ENCODE measurements at regions not wholly inside any gene's neighbourhood (a gene's known extent, or its start where the extent isn't known, plus 50 kb on each side); places are given as distances from the start of the nearest gene placed in this dataset.

DNA sequence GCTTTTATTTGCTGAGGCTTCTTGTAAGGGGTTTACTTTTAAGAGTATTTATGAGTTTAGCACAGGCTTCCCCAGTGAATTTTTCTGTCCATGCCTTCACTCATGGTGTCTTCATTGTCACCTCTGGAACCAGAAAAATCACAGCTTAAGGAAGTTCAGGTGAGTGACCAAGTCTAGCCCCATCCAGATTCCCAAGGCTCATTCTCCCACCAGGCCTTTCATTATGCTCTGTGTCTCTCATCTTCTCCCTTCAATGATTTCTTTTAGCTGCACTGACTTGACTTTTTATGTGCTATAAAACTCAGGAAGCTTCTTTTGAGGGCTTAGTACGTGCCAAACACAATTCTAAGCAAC, 64.9 kb upstream of the NEDD9 start:
- peaks cover 11% of the 10 kb centered on the region for H3K9me3 ChIP-seq (ENCODE audit: control insufficient read depth, low read length)
- H3K18ac ChIP-seq (ENCODE audit: low read depth in 1 of 2, low read length in 2 of 2), result no peak overlapping the region
- no peak overlapping the region for H3K4ac ChIP-seq (ENCODE audit: low read depth in 1 of 2, low read length in 2 of 2)
- H3K27me3 ChIP-seq (ENCODE audit: control insufficient read depth in 1 of 2, insufficient read depth in 1 of 2, low read length in 2 of 2), result no peaks in the 10 kb centered on the region
- no peak overlapping the region for H3K9ac ChIP-seq (ENCODE audit: low read length)
- H3K79me1 ChIP-seq (replicated peaks; ENCODE audit: low read length, poor library complexity, severe bottlenecking), result no peaks in the 10 kb centered on the region
- H3K4me1 ChIP-seq (ENCODE audit: control insufficient read depth, insufficient read depth, low read depth, low read length), result peaks cover 12% of the 10 kb centered on the region
- no peak overlapping the region for H2BK12ac ChIP-seq (ENCODE audit: low read length in 2 of 2)
- H3K36me3 ChIP-seq (ENCODE audit: control insufficient read depth in 1 of 2, insufficient read depth in 2 of 2, low read depth in 1 of 2, low read length in 2 of 2), result no peaks in the 10 kb centered on the region
- H3K27ac ChIP-seq (ENCODE audit: low read length, poor library complexity, severe bottlenecking), result no peak overlapping the region
- H2BK5ac ChIP-seq (ENCODE audit: low read depth, low read length, poor library complexity, severe bottlenecking), result no peak overlapping the region
- no peak overlapping the region for H3K4me3 ChIP-seq (ENCODE audit: insufficient read depth in 1 of 2, low read depth in 1 of 2, low read length in 2 of 2)
- H4K8ac ChIP-seq (ENCODE audit: low read length), result no peak overlapping the region
- no peak overlapping the region for H2AFZ ChIP-seq (ENCODE audit: low read depth, low read length)
- H3K23ac ChIP-seq (ENCODE audit: low read length in 2 of 2), result no peak overlapping the region
- no CpG with 5 or more reads among the region's 1 CpG for WGBS
- H2BK120ac ChIP-seq (ENCODE audit: low read depth, low read length), result no peak overlapping the region
- no peak overlapping the region for H2BK15ac ChIP-seq (ENCODE audit: low read depth, poor library complexity, severe bottlenecking)
- DNase-seq, result no peak
- H3K14ac ChIP-seq (ENCODE audit: low read length in 2 of 2), result no peak overlapping the region
- H3K4me2 ChIP-seq (ENCODE audit: low read length, poor library complexity, severe bottlenecking), result no peak overlapping the region
- no peak overlapping the region for H2AK5ac ChIP-seq (ENCODE audit: low read length, severe bottlenecking)
- no peak overlapping the region for H4K91ac ChIP-seq (ENCODE audit: low read length)

DNA sequence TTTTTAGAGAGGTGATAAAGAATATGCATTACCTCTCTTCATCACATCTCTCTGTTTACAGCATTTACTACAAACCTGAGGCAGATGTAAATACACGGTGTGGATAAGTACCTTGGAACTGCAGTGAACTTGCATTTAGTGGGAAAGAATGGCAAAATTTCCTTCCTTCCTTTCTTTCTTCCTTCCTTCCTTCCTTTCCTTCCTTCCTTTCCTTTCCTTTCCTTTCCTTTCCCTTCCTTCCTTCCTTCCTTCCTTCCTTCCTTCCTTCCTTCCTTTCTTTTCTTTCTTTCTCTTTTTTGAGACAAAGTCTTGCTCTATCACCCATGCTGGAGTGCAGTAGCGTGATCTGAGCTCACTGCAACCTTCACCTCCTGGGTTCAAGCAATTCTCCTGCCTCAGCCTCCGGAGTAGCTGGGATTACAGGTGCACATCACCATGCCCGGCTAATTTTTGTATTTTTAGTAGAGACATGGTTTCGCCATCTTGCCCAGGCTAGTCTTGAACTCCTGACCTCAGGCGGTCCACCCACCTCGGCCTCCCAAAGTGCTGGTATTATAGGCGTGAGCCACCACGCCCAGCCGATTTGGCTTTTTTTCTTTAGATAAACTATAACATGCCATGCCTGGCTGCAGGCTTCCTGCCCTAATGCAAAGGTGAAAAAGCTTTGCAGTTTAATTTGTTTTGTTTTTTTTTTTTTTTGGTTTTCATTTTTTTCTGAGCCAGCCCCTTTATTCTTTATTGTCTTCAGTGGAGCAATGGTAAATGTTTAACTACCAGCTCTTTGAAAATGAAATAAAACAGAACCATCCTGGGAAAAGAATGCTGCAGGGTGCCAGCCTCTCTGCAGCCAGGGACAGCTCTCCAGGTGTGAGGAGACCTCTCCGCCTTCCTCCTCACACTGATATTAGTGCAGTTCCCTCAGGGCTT, 64.2 kb upstream of the NEDD9 start:
- no peak overlapping the region for H4K91ac ChIP-seq (ENCODE audit: low read length)
- H3K23ac ChIP-seq (ENCODE audit: low read length in 2 of 2), result no peak overlapping the region
- H3K4me1 ChIP-seq (ENCODE audit: control insufficient read depth, insufficient read depth, low read depth, low read length), result peaks cover 12% of the 10 kb centered on the region
- H3K79me1 ChIP-seq (replicated peaks; ENCODE audit: low read length, poor library complexity, severe bottlenecking), result no peaks in the 10 kb centered on the region
- H3K4ac ChIP-seq (ENCODE audit: low read depth in 1 of 2, low read length in 2 of 2), result no peak overlapping the region
- H2BK12ac ChIP-seq (ENCODE audit: low read length in 2 of 2), result no peak overlapping the region
- no peak overlapping the region for H3K27ac ChIP-seq (ENCODE audit: low read length, poor library complexity, severe bottlenecking)
- H3K9me3 ChIP-seq (ENCODE audit: control insufficient read depth, low read length), result peaks cover 11% of the 10 kb centered on the region
- no peak overlapping the region for H3K18ac ChIP-seq (ENCODE audit: low read depth in 1 of 2, low read length in 2 of 2)
- no peak overlapping the region for H4K8ac ChIP-seq (ENCODE audit: low read length)
- H3K4me2 ChIP-seq (ENCODE audit: low read length, poor library complexity, severe bottlenecking), result peak overlapping the region; percentile 33
- H3K9ac ChIP-seq (ENCODE audit: low read length), result no peak overlapping the region
- 97% methylated on average over 10 of the region's 11 CpGs for WGBS
- H2BK120ac ChIP-seq (ENCODE audit: low read depth, low read length), result no peak overlapping the region
- H2AFZ ChIP-seq (ENCODE audit: low read depth, low read length), result no peak overlapping the region
- H3K14ac ChIP-seq (ENCODE audit: low read length in 2 of 2), result no peak overlapping the region
- H2AK5ac ChIP-seq (ENCODE audit: low read length, severe bottlenecking), result no peak overlapping the region
- no peak for DNase-seq
- no peak overlapping the region for H2BK5ac ChIP-seq (ENCODE audit: low read depth, low read length, poor library complexity, severe bottlenecking)
- no peak overlapping the region for H2BK15ac ChIP-seq (ENCODE audit: low read depth, poor library complexity, severe bottlenecking)
- H3K36me3 ChIP-seq (ENCODE audit: control insufficient read depth in 1 of 2, insufficient read depth in 2 of 2, low read depth in 1 of 2, low read length in 2 of 2), result no peaks in the 10 kb centered on the region
- H3K27me3 ChIP-seq (ENCODE audit: control insufficient read depth in 1 of 2, insufficient read depth in 1 of 2, low read length in 2 of 2), result no peaks in the 10 kb centered on the region
- H3K4me3 ChIP-seq (ENCODE audit: insufficient read depth in 1 of 2, low read depth in 1 of 2, low read length in 2 of 2), result no peak overlapping the region

DNA sequence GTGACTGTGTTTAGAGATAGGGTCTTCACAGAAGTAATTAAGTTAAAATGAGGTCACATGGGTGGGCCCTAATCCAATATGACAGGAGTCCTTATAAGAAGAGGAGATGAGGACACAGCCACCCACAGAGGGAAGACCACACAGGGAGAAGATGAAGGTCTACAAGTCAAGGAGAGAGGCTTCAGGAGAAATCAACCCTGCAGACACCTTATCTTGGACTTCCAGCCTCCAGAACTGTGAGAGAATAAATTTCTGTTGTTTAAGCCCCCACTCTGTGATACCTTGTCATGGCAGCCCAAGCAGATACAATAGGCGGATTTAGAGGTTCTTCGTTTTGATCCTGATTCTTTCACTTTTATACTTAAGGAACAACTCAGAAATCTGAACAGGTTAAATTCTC, 63.5 kb upstream of the NEDD9 start:
- Histone ChIP-seq H3K4ac (ENCODE audit: low read depth in 1 of 2, low read length in 2 of 2) (no peak overlapping the region), H2BK12ac (ENCODE audit: low read length in 2 of 2) (no peak overlapping the region), H2BK120ac (ENCODE audit: low read depth, low read length) (no peak overlapping the region), H3K4me3 (ENCODE audit: insufficient read depth in 1 of 2, low read depth in 1 of 2, low read length in 2 of 2) (no peak overlapping the region), H3K27me3 (ENCODE audit: control insufficient read depth in 1 of 2, insufficient read depth in 1 of 2, low read length in 2 of 2) (no peaks in the 10 kb centered on the region), H3K14ac (ENCODE audit: low read length in 2 of 2) (no peak overlapping the region), H3K79me1 (replicated peaks; ENCODE audit: low read length, poor library complexity, severe bottlenecking) (no peaks in the 10 kb centered on the region), H2AFZ (ENCODE audit: low read depth, low read length) (no peak overlapping the region), H2BK15ac (ENCODE audit: low read depth, poor library complexity, severe bottlenecking) (no peak overlapping the region), H3K9me3 (ENCODE audit: control insufficient read depth, low read length) (peaks cover 11% of the 10 kb centered on the region), H3K23ac (ENCODE audit: low read length in 2 of 2) (no peak overlapping the region), H3K4me2 (ENCODE audit: low read length, poor library complexity, severe bottlenecking) (no peak overlapping the region), H3K27ac (ENCODE audit: low read length, poor library complexity, severe bottlenecking) (no peak overlapping the region), H2AK5ac (ENCODE audit: low read length, severe bottlenecking) (no peak overlapping the region), H4K8ac (ENCODE audit: low read length) (no peak overlapping the region), H3K9ac (ENCODE audit: low read length) (no peak overlapping the region), H3K18ac (ENCODE audit: low read depth in 1 of 2, low read length in 2 of 2) (no peak overlapping the region), H2BK5ac (ENCODE audit: low read depth, low read length, poor library complexity, severe bottlenecking) (no peak overlapping the region), H3K36me3 (ENCODE audit: control insufficient read depth in 1 of 2, insufficient read depth in 2 of 2, low read depth in 1 of 2, low read length in 2 of 2) (no peaks in the 10 kb centered on the region), H3K4me1 (ENCODE audit: control insufficient read depth, insufficient read depth, low read depth, low read length) (peaks cover 12% of the 10 kb centered on the region), H4K91ac (ENCODE audit: low read length) (no peak overlapping the region)
- WGBS, result 100% methylated on average over 2 of the region's 2 CpGs
- no peak for DNase-seq

DNA sequence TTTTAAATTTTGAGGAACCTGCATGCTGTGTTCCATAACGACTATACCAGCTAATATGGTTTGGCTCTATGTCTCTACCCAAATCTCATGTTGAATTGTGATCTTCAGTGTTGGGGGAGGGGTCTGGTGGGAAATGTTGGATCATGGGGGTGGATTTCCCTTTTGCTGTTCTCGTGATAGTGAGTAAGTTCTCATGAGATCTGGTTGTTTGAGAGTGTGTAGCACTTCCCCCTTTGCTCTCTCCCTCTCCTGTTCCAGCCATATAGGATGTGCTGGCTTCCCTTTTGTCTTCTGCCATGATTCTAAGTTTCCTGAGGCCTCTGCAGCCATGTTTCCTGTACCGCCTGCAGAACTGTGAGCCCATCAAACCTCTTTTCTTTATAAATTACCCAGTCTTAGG, 61.8 kb upstream of the NEDD9 start:
- no peak overlapping the region for H3K4me3 ChIP-seq (ENCODE audit: insufficient read depth in 1 of 2, low read depth in 1 of 2, low read length in 2 of 2)
- WGBS, result 100% methylated on average over 1 of the region's 3 CpGs

More for the DNA sequence above, 61.8 kb upstream of the NEDD9 start:
- Histone ChIP-seq H3K36me3 (ENCODE audit: control insufficient read depth in 1 of 2, insufficient read depth in 2 of 2, low read depth in 1 of 2, low read length in 2 of 2) (no peaks in the 10 kb centered on the region), H2BK15ac (ENCODE audit: low read depth, poor library complexity, severe bottlenecking) (no peak overlapping the region), H3K27ac (ENCODE audit: low read length, poor library complexity, severe bottlenecking) (no peak overlapping the region), H3K18ac (ENCODE audit: low read depth in 1 of 2, low read length in 2 of 2) (no peak overlapping the region), H2BK12ac (ENCODE audit: low read length in 2 of 2) (no peak overlapping the region), H2AFZ (ENCODE audit: low read depth, low read length) (no peak overlapping the region), H3K27me3 (ENCODE audit: control insufficient read depth in 1 of 2, insufficient read depth in 1 of 2, low read length in 2 of 2) (no peaks in the 10 kb centered on the region), H3K4ac (ENCODE audit: low read depth in 1 of 2, low read length in 2 of 2) (no peak overlapping the region), H3K9ac (ENCODE audit: low read length) (no peak overlapping the region), H3K79me1 (replicated peaks; ENCODE audit: low read length, poor library complexity, severe bottlenecking) (no peaks in the 10 kb centered on the region), H2BK5ac (ENCODE audit: low read depth, low read length, poor library complexity, severe bottlenecking) (no peak overlapping the region), H2AK5ac (ENCODE audit: low read length, severe bottlenecking) (no peak overlapping the region), H2BK120ac (ENCODE audit: low read depth, low read length) (no peak overlapping the region), H3K9me3 (ENCODE audit: control insufficient read depth, low read length) (peaks cover 11% of the 10 kb centered on the region), H3K14ac (ENCODE audit: low read length in 2 of 2) (no peak overlapping the region), H3K4me2 (ENCODE audit: low read length, poor library complexity, severe bottlenecking) (no peak overlapping the region), H3K23ac (ENCODE audit: low read length in 2 of 2) (no peak overlapping the region), H4K91ac (ENCODE audit: low read length) (no peak overlapping the region), H3K4me1 (ENCODE audit: control insufficient read depth, insufficient read depth, low read depth, low read length) (peaks cover 9% of the 10 kb centered on the region), H4K8ac (ENCODE audit: low read length) (no peak overlapping the region)
- no peak for DNase-seq
